CD4-positive, CD25-positive, alpha-beta regulatory T cell (primary cell): ENCODE measurements at regions not wholly inside any gene's neighbourhood (a gene's known extent, or its start where the extent isn't known, plus 50 kb on each side); places are given as distances from the start of the nearest gene placed in this dataset.

Experiments
- ATAC-seq, 2 donors: fragments of 150-1000 bp; cut with Tn5 transposase; one replicate each; pipeline ENCODE4 v1.10.0; 2021; ENCODE audit warnings: low read depth in 2 of 2, moderate number of reproducible peaks in 2 of 2, moderate library complexity in 1 of 2
- DNase-seq, 3 donors: peaks; one replicate each; pipeline versions ENCODE4 v3.0.0 to v3.0.0-alpha.2; 2012 to 2022; ENCODE audit warnings: mixed read lengths in 1 of 3
- H3K27ac ChIP-seq: one replicate; pipeline ENCODE4 v1.7.0; 2013; ENCODE audit warnings: mild to moderate bottlenecking, low read length; ENCODE audit not compliant: insufficient read depth, poor library complexity, severe bottlenecking
- H3K27me3 ChIP-seq: one replicate; pipeline ENCODE4 v1.7.0; 2013; ENCODE audit warnings: low read length; ENCODE audit not compliant: control insufficient read depth, insufficient read depth
- H3K36me3 ChIP-seq: one replicate; pipeline ENCODE4 v1.7.0; 2013; ENCODE audit warnings: mild to moderate bottlenecking, low read length, moderate library complexity; ENCODE audit not compliant: control insufficient read depth, insufficient read depth
- H3K4me1 ChIP-seq: 2 replicates; pipeline ENCODE4 v1.7.0; 2013; ENCODE audit warnings: mild to moderate bottlenecking, low read length; ENCODE audit not compliant: insufficient read depth, control insufficient read depth, poor library complexity, severe bottlenecking
- H3K4me3 ChIP-seq: one replicate; pipeline ENCODE4 v1.7.0; 2013; ENCODE audit warnings: low read depth, mild to moderate bottlenecking, low read length, moderate library complexity
- H3K9me3 ChIP-seq, 2 experiments: 1 replicate in 1 of 2; 2 replicates in 1 of 2; pipeline ENCODE4 v1.7.0; 2013; ENCODE audit warnings: low read length in 2 of 2, mild to moderate bottlenecking in 1 of 2, moderate library complexity in 1 of 2; ENCODE audit not compliant: control insufficient read depth in 2 of 2
- H3K27ac Mint-ChIP-seq, 3 donors: one replicate each; pipeline ENCODE4 v1.8.0; 2020 to 2022; ENCODE audit warnings: mild to moderate bottlenecking in 3 of 3, mixed read lengths in 3 of 3, moderate library complexity in 2 of 3
- H3K27me3 Mint-ChIP-seq: one replicate; pipeline ENCODE4 v1.8.0; 2022; ENCODE audit warnings: mild to moderate bottlenecking, mixed read lengths
- H3K36me3 Mint-ChIP-seq: one replicate; pipeline ENCODE4 v1.8.0; 2020; ENCODE audit warnings: mixed read lengths
- H3K4me1 Mint-ChIP-seq, 4 donors: one replicate each; pipeline ENCODE4 v1.8.0; 2020 to 2022; ENCODE audit warnings: mixed read lengths in 4 of 4, mild to moderate bottlenecking in 1 of 4
- H3K4me3 Mint-ChIP-seq, 4 donors: one replicate each; pipeline ENCODE4 v1.8.0; 2020 to 2022; ENCODE audit warnings: mild to moderate bottlenecking in 4 of 4, mixed read lengths in 4 of 4, moderate library complexity in 3 of 4
- H3K9me3 Mint-ChIP-seq, 7 donors: one replicate each; pipeline ENCODE4 v1.8.0; 2020 to 2022; ENCODE audit warnings: mixed read lengths in 7 of 7, mild to moderate bottlenecking in 3 of 7, moderate library complexity in 2 of 7

DNA sequence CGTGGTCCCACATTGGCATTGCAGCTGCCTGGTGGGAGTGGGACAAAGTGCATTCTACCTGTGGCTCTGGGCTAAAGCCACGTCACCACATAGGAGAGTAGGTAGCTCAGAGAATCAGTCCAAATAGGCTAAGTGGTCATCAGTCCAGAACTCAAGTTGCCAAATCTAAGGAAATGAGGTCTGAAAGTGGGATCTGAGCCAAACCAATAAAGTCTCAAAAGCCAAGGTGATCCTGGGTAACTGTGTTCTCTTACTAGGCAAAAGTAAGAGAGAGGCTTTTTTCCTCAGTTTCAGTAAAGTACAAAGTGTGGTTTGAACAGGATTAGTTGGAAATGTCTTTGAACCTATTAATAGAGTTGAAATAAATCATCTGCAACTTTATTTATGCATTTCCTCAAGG lies 68.6 kb upstream of the CNKSR3 start:
- Mint-ChIP-seq H3K27ac (no peak overlapping the region), H3K4me3 (no peak overlapping the region), H3K9me3 (peaks cover 0 to 9% (median 2%) of the 10 kb centered on the region in 7 donors), H3K27me3 (no peaks in the 10 kb centered on the region), H3K36me3 (no peaks in the 10 kb centered on the region), H3K4me1 (no peaks in the 10 kb centered on the region)
- no peak for DNase-seq
- Histone ChIP-seq H3K36me3 (no peaks in the 10 kb centered on the region), H3K4me1 (no peaks in the 10 kb centered on the region), H3K27ac (no peak overlapping the region), H3K4me3 (no peak overlapping the region), H3K27me3 (peaks cover 2% of the 10 kb centered on the region), H3K9me3 (peaks cover 0 to 6% of the 10 kb centered on the region in 2 experiments)
- no peak for ATAC-seq

DNA sequence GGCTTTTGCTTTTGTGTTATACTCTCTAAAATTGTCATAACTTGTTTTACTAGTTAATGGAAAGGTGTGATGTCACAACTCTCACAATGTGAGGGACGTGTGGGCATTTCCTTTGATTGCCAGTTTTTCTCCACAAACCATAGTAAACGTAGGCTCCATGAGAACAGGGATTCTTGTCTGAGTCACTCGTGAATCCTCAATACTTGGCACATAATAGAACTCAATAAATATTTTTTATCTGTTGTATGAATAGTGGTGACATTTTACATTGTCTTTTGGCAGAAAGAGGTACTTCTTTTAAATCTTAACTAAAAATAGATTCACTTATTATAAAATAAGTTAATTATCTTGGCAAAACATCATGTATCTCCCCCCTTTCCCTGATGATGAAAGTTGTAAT lies 69.0 kb upstream of the CNKSR3 start:
- H3K27me3 ChIP-seq: peaks cover 2% of the 10 kb centered on the region
- no peaks in the 10 kb centered on the region for H3K4me1 ChIP-seq
- Mint-ChIP-seq H3K27me3 (no peaks in the 10 kb centered on the region), H3K36me3 (no peaks in the 10 kb centered on the region), H3K27ac (no peak overlapping the region), H3K4me1 (peaks cover 0 to 4% (median 0%) of the 10 kb centered on the region in 4 donors), H3K9me3 (peaks cover 0 to 9% (median 2%) of the 10 kb centered on the region in 7 donors), H3K4me3 (no peak overlapping the region)
- H3K27ac ChIP-seq: no peak overlapping the region
- H3K4me3 ChIP-seq: no peak overlapping the region
- no peaks in the 10 kb centered on the region for H3K36me3 ChIP-seq
- no peak for ATAC-seq
- DNase-seq: no peak
- H3K9me3 ChIP-seq: peaks cover 0 to 6% of the 10 kb centered on the region in 2 experiments

DNA sequence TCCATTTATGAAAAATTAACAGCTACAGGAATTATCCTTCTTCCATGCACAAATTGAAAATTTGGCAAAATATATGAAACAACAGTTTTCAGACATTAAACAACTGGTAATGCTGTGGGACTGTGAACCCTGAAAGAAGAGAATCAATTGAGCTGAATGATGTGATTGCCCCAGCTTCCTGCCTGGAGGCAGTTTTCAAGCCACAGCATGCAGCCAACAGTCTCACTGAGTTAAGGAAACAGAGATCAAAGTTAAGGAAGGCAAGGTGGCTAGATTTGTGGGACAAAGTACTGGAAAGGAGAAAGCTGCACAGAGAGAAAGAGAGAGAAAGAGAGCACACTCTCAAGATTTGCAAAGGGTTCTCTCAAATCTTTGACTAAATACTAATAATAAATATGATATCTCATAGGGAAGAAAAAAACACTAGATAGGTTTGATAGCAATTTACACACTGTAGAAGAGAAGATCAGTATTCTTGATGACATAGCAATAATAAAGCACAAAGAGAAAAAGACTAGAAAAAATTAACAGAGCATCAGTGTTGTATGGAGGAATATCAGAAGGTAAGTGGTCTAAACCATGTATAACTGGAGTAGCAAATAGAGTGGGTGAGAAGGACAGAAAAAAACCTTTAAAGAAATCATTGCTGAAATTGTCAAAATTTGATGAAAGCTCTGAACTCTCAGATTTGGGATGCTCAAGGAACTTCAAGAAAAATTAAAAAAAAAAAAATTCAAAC lies 70.1 kb upstream of the CNKSR3 start:
- no peak for ATAC-seq
- Mint-ChIP-seq H3K9me3 (peaks cover 0 to 9% (median 4%) of the 10 kb centered on the region in 7 donors), H3K27ac (no peak overlapping the region), H3K4me3 (no peak overlapping the region), H3K27me3 (no peaks in the 10 kb centered on the region), H3K4me1 (peaks cover 0 to 5% (median 0%) of the 10 kb centered on the region in 4 donors), H3K36me3 (no peaks in the 10 kb centered on the region)
- H3K27ac ChIP-seq: no peak overlapping the region
- no peaks in the 10 kb centered on the region for H3K36me3 ChIP-seq
- H3K4me1 ChIP-seq: no peaks in the 10 kb centered on the region
- DNase-seq: no peak
- no peak overlapping the region for H3K4me3 ChIP-seq
- no peaks in the 10 kb centered on the region for H3K27me3 ChIP-seq
- H3K9me3 ChIP-seq: peaks cover 0 to 6% of the 10 kb centered on the region in 2 experiments

DNA sequence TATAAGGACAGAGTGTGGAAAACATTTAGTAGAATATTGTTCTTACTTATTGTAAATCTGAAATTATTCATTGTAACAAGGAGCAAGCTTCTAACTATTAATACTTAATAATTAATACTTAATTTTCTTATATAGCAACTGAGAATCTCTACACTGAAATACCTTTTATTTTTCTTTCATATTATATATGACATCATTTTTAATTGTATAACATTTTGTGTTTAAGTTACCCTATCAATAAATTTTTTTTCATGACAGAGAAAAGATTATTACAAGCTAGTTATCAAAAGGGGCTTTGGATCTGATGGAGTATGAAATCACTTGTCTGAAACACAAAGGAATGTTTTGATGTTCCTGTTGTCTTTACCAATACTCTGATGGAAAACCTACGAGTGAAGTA lies 72.2 kb upstream of the CNKSR3 start:
- no peaks in the 10 kb centered on the region for H3K36me3 ChIP-seq
- H3K4me1 ChIP-seq: no peaks in the 10 kb centered on the region
- Mint-ChIP-seq H3K4me3 (no peak overlapping the region), H3K4me1 (peaks cover 0 to 5% (median 0%) of the 10 kb centered on the region in 4 donors), H3K27ac (no peak overlapping the region), H3K9me3 (peaks cover 0 to 9% (median 4%) of the 10 kb centered on the region in 7 donors), H3K27me3 (no peaks in the 10 kb centered on the region), H3K36me3 (no peaks in the 10 kb centered on the region)
- H3K9me3 ChIP-seq: peaks cover 0 to 6% of the 10 kb centered on the region in 2 experiments
- H3K4me3 ChIP-seq: no peak overlapping the region
- no peaks in the 10 kb centered on the region for H3K27me3 ChIP-seq
- no peak for ATAC-seq
- no peak for DNase-seq
- no peak overlapping the region for H3K27ac ChIP-seq

GRCh38 chr6:154583546-154584188 lies 73.2 kb upstream of the CNKSR3 start:
- H3K4me3 Mint-ChIP-seq: no peak overlapping the region
- no peaks in the 10 kb centered on the region for H3K36me3 ChIP-seq
- H3K4me1 ChIP-seq: no peaks in the 10 kb centered on the region
- no peak overlapping the region for H3K27ac Mint-ChIP-seq
- H3K36me3 Mint-ChIP-seq: no peaks in the 10 kb centered on the region
- H3K27ac ChIP-seq: no peak overlapping the region
- H3K27me3 Mint-ChIP-seq: no peaks in the 10 kb centered on the region
- no peak for DNase-seq
- peaks cover 0 to 9% (median 2%) of the 10 kb centered on the region in 7 donors for H3K9me3 Mint-ChIP-seq
- H3K9me3 ChIP-seq: peaks cover 0 to 6% of the 10 kb centered on the region in 2 experiments
- peaks cover 0 to 5% (median 0%) of the 10 kb centered on the region in 4 donors for H3K4me1 Mint-ChIP-seq
- no peaks in the 10 kb centered on the region for H3K27me3 ChIP-seq
- no peak overlapping the region for H3K4me3 ChIP-seq
- ATAC-seq: no peak

GRCh38 chr6:154590756-154591155 lies 80.3 kb upstream of the CNKSR3 start:
- H3K4me3 ChIP-seq: no peak overlapping the region
- no peaks in the 10 kb centered on the region for H3K36me3 Mint-ChIP-seq
- no peaks in the 10 kb centered on the region for H3K36me3 ChIP-seq
- H3K27ac ChIP-seq: no peak overlapping the region
- H3K27me3 ChIP-seq: no peaks in the 10 kb centered on the region
- no peaks in the 10 kb centered on the region for H3K4me1 ChIP-seq
- H3K4me3 Mint-ChIP-seq: no peak overlapping the region
- no peaks in the 10 kb centered on the region for H3K9me3 ChIP-seq
- DNase-seq (no peak), ATAC-seq (no peak)
- H3K9me3 Mint-ChIP-seq: no peaks in the 10 kb centered on the region
- no peak overlapping the region for H3K27ac Mint-ChIP-seq
- H3K27me3 Mint-ChIP-seq: peaks cover 12% of the 10 kb centered on the region
- no peaks in the 10 kb centered on the region for H3K4me1 Mint-ChIP-seq

DNA sequence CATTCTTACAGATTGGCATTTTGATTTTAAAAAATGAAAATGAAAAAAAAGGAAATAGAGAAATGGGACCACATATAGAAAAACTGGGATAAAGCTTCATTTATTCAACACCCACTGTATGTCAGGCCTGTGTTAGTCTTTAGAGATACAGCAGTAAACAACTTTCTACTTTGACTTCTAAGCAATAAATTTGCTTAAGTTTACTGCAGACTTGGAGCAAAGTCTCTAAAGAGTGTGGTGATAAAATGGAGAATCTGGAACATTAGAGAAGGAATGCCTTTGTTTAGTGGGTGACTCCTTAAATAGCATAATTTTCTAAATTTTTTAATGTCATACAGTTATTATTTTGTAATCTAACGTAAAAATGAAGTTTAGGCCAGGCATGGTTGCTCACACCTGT lies 80.7 kb upstream of the CNKSR3 start:
- H3K4me3 Mint-ChIP-seq: no peak overlapping the region
- no peaks in the 10 kb centered on the region for H3K27me3 ChIP-seq
- H3K4me1 Mint-ChIP-seq: no peaks in the 10 kb centered on the region
- H3K36me3 ChIP-seq: no peaks in the 10 kb centered on the region
- no peaks in the 10 kb centered on the region for H3K4me1 ChIP-seq
- H3K27me3 Mint-ChIP-seq: peaks cover 12% of the 10 kb centered on the region
- ATAC-seq: no peak
- H3K9me3 ChIP-seq: no peaks in the 10 kb centered on the region
- H3K36me3 Mint-ChIP-seq: no peaks in the 10 kb centered on the region
- no peak overlapping the region for H3K27ac ChIP-seq
- H3K4me3 ChIP-seq: no peak overlapping the region
- DNase-seq: no peak
- H3K9me3 Mint-ChIP-seq: no peaks in the 10 kb centered on the region
- no peak overlapping the region for H3K27ac Mint-ChIP-seq
